Fibroblast of skin of left biceps (primary cell): ENCODE measurements at regions not wholly inside any gene's neighbourhood (a gene's known extent, or its start where the extent isn't known, plus 50 kb on each side); places are given as distances from the start of the nearest gene placed in this dataset.

Experiments used
- DNase-seq, 2 experiments: peaks; one replicate each; pipeline ENCODE4 v3.0.0-alpha.2; 2013; ENCODE audit warnings: low read depth in 2 of 2

GRCh38 chr16:80189476-80190175 lies 351.2 kb upstream of the DYNLRB2 start:
- no peak for DNase-seq

GRCh38 chr16:80176114-80176513 lies 364.7 kb upstream of the DYNLRB2 start:
- DNase-seq, result no peak

- no peak for DNase-seq
These were observed 365.8 kb upstream of the DYNLRB2 start for GRCh38 chr16:80175011-80175410.

- peak; percentile 66 to 75 for DNase-seq
These were observed 366.4 kb upstream of the DYNLRB2 start for GRCh38 chr16:80174416-80174815.

- DNase-seq, result no peak
These were observed 369.0 kb upstream of the DYNLRB2 start for GRCh38 chr16:80171746-80172145.

GRCh38 chr16:80171199-80171598 lies 369.6 kb upstream of the DYNLRB2 start:
- DNase-seq, result no peak

GRCh38 chr16:80167657-80168390 lies 373.0 kb upstream of the DYNLRB2 start:
- no peak for DNase-seq

GRCh38 chr16:80166082-80166481 lies 374.7 kb upstream of the DYNLRB2 start:
- no peak for DNase-seq

- no peak for DNase-seq
These were observed 375.7 kb upstream of the DYNLRB2 start for GRCh38 chr16:80164966-80165550.

- DNase-seq, result no peak
These were observed 377.5 kb upstream of the DYNLRB2 start for GRCh38 chr16:80163339-80163738.

GRCh38 chr16:80161799-80162739 lies 378.7 kb upstream of the DYNLRB2 start:
- no peak for DNase-seq

- no peak for DNase-seq
These were observed 382.0 kb upstream of the DYNLRB2 start for GRCh38 chr16:80158766-80159165.

- DNase-seq, result no peak
These were observed 389.1 kb upstream of the DYNLRB2 start for GRCh38 chr16:80151722-80152111.

- DNase-seq, result peak; percentile 57 to 69
These were observed 389.6 kb upstream of the DYNLRB2 start for GRCh38 chr16:80150978-80151721.

- no peak for DNase-seq
These were observed 392.0 kb upstream of the DYNLRB2 start for GRCh38 chr16:80148826-80149225.

- DNase-seq, result peak; percentile 48 to 54
These were observed 393.7 kb upstream of the DYNLRB2 start for GRCh38 chr16:80147026-80147655.

GRCh38 chr16:80144191-80144590 lies 396.6 kb upstream of the DYNLRB2 start:
- DNase-seq, result no peak

- no peak for DNase-seq
These were observed 397.9 kb upstream of the DYNLRB2 start for GRCh38 chr16:80142940-80143339.

- peak in 1 of 2 experiments; percentile 45 for DNase-seq
These were observed 398.5 kb upstream of the DYNLRB2 start for GRCh38 chr16:80142281-80142680.

- no peak for DNase-seq
These were observed 411.0 kb upstream of the DYNLRB2 start for GRCh38 chr16:80129791-80130190.

GRCh38 chr16:80125677-80126076 lies 415.1 kb upstream of the DYNLRB2 start:
- DNase-seq, result no peak
